ENCODE measurements at regions not wholly inside any gene's neighbourhood (a gene's known extent, or its start where the extent isn't known, plus 50 kb on each side); places are given as distances from the start of the nearest gene placed in this dataset.
"Not testable (repeated sequence)": the region's sequence is repeated elsewhere in the genome, so short reads cannot be mapped to it uniquely, and the experiment has no call there.

GRCh38 chr7:115306586-115306985 is 384.7 kb downstream of the MDFIC start:
- POLR2A ChIA-PET, result no interaction called here

GRCh38 chr7:115300231-115300870 is 378.5 kb downstream of the MDFIC start:
- H3K9me3 Mint-ChIP-seq, result peaks cover 0 to 7% (median 0%) of the 10 kb centered on the region in 9 donors
- no peak overlapping the region for H3K4me3 Mint-ChIP-seq
- no peaks in the 10 kb centered on the region for H3K36me3 Mint-ChIP-seq
- H3K27me3 Mint-ChIP-seq, result peaks cover 0 to 1% (median 0%) of the 10 kb centered on the region in 5 donors
- H3K27ac Mint-ChIP-seq, result peak overlapping the region in 1 of 10 donors; percentile 26
- no peaks in the 10 kb centered on the region for H3K4me1 Mint-ChIP-seq
- DNase-seq (no peak), ATAC-seq (no peak)
- POLR2A ChIA-PET, result no interaction called here

More at GRCh38 chr7:115306586-115306985, 384.7 kb downstream of the MDFIC start:
- Mint-ChIP-seq H3K27me3 (peaks cover 0 to 4% (median 2%) of the 10 kb centered on the region in 5 donors), H3K9me3 (no peaks in the 10 kb centered on the region), H3K4me1 (no peaks in the 10 kb centered on the region), H3K27ac (no peak overlapping the region), H3K4me3 (no peak overlapping the region), H3K36me3 (no peaks in the 10 kb centered on the region)
- ATAC-seq (no peak), DNase-seq (no peak)

- POLR2A ChIA-PET, result no interaction called here
- no peak for ATAC-seq
- H3K9me3 Mint-ChIP-seq, result peaks cover 0 to 11% (median 0%) of the 10 kb centered on the region in 9 donors
- no peak overlapping the region for H3K4me3 Mint-ChIP-seq
- no peaks in the 10 kb centered on the region for H3K36me3 Mint-ChIP-seq
- H3K27ac Mint-ChIP-seq, result no peak overlapping the region
- no peaks in the 10 kb centered on the region for H3K27me3 Mint-ChIP-seq
- DNase-seq, result no peak
- no peaks in the 10 kb centered on the region for H3K4me1 Mint-ChIP-seq
These were observed 377.6 kb downstream of the MDFIC start for GRCh38 chr7:115299397-115300037.

- Mint-ChIP-seq H3K27me3 (no peaks in the 10 kb centered on the region), H3K36me3 (no peaks in the 10 kb centered on the region), H3K27ac (no peak overlapping the region), H3K9me3 (peaks cover 0 to 11% (median 0%) of the 10 kb centered on the region in 9 donors), H3K4me3 (no peak overlapping the region), H3K4me1 (no peaks in the 10 kb centered on the region)
- POLR2A ChIA-PET, result no interaction called here
- DNase-seq (no peak), ATAC-seq (no peak)
These were observed 375.8 kb downstream of the MDFIC start for GRCh38 chr7:115297656-115298055.

GRCh38 chr7:115293628-115294240 is 371.8 kb downstream of the MDFIC start:
- Mint-ChIP-seq H3K4me3 (no peak overlapping the region), H3K36me3 (no peaks in the 10 kb centered on the region), H3K27ac (no peak overlapping the region), H3K4me1 (no peaks in the 10 kb centered on the region), H3K9me3 (peaks cover 0 to 11% (median 0%) of the 10 kb centered on the region in 9 donors), H3K27me3 (peaks cover 0 to 4% (median 0%) of the 10 kb centered on the region in 5 donors)
- no peak for ATAC-seq
- no peak for DNase-seq
- POLR2A ChIA-PET, result no interaction called here

- peaks cover 0 to 11% (median 0%) of the 10 kb centered on the region in 9 donors for H3K9me3 Mint-ChIP-seq
- H3K27ac Mint-ChIP-seq, result no peak overlapping the region
- ATAC-seq, result no peak
- H3K4me3 Mint-ChIP-seq, result no peak overlapping the region
- POLR2A ChIA-PET, result no interaction called here
- peaks cover 0 to 4% (median 0%) of the 10 kb centered on the region in 5 donors for H3K27me3 Mint-ChIP-seq
- H3K36me3 Mint-ChIP-seq, result no peaks in the 10 kb centered on the region
- no peak for DNase-seq
- H3K4me1 Mint-ChIP-seq, result no peaks in the 10 kb centered on the region
These were observed 370.5 kb downstream of the MDFIC start for GRCh38 chr7:115292381-115292780.

GRCh38 chr7:115289971-115290370 is 368.1 kb downstream of the MDFIC start:
- Mint-ChIP-seq H3K4me1 (no peaks in the 10 kb centered on the region), H3K27me3 (peaks cover 0 to 4% (median 0%) of the 10 kb centered on the region in 5 donors), H3K4me3 (no peak overlapping the region), H3K36me3 (no peaks in the 10 kb centered on the region), H3K9me3 (peaks cover 0 to under 1% (median 0%) of the 10 kb centered on the region in 9 donors), H3K27ac (no peak overlapping the region)
- DNase-seq (no peak), ATAC-seq (no peak)
- POLR2A ChIA-PET, result no interaction called here

GRCh38 chr7:115276791-115277190 is 354.9 kb downstream of the MDFIC start:
- POLR2A ChIA-PET, result no interaction called here
- H3K27ac Mint-ChIP-seq, result no peak overlapping the region
- DNase-seq, result no peak
- peaks cover 0 to 4% (median 0%) of the 10 kb centered on the region in 3 donors for H3K36me3 Mint-ChIP-seq
- no peak for ATAC-seq
- H3K27me3 Mint-ChIP-seq, result peaks cover 0 to 12% (median 2%) of the 10 kb centered on the region in 5 donors
- H3K4me1 Mint-ChIP-seq, result no peaks in the 10 kb centered on the region
- H3K9me3 Mint-ChIP-seq, result peaks cover 0 to 15% (median 0%) of the 10 kb centered on the region in 9 donors
- H3K4me3 Mint-ChIP-seq, result no peak overlapping the region

GRCh38 chr7:115273855-115274254 is 352.0 kb downstream of the MDFIC start:
- DNase-seq, H3K4me3 Mint-ChIP-seq, ATAC-seq, H3K27ac Mint-ChIP-seq, H3K36me3 Mint-ChIP-seq, POLR2A ChIA-PET, H3K4me1 Mint-ChIP-seq: not testable (repeated sequence)
- peaks cover 0 to 15% (median 0%) of the 10 kb centered on the region in 9 donors for H3K9me3 Mint-ChIP-seq
- peaks cover 0 to 12% (median 3%) of the 10 kb centered on the region in 5 donors for H3K27me3 Mint-ChIP-seq

- Mint-ChIP-seq H3K36me3 (peaks cover 0 to 4% (median 0%) of the 10 kb centered on the region in 3 donors), H3K4me3 (no peak overlapping the region), H3K4me1 (no peaks in the 10 kb centered on the region), H3K9me3 (peaks cover 0 to 15% (median 0%) of the 10 kb centered on the region in 9 donors), H3K27me3 (peaks cover 0 to 12% (median 3%) of the 10 kb centered on the region in 5 donors), H3K27ac (no peak overlapping the region)
- POLR2A ChIA-PET, result no interaction called here
- DNase-seq (no peak), ATAC-seq (no peak)
These were observed 351.4 kb downstream of the MDFIC start for GRCh38 chr7:115273139-115273772.

GRCh38 chr7:115271332-115272235 is 349.7 kb downstream of the MDFIC start:
- H3K36me3 Mint-ChIP-seq, result no peaks in the 10 kb centered on the region
- H3K9me3 Mint-ChIP-seq, result peaks cover 0 to 10% (median 0%) of the 10 kb centered on the region in 9 donors
- peaks cover 0 to 13% (median 4%) of the 10 kb centered on the region in 5 donors for H3K27me3 Mint-ChIP-seq
- ATAC-seq, result no peak
- no peak overlapping the region for H3K27ac Mint-ChIP-seq
- H3K4me3 Mint-ChIP-seq, result no peak overlapping the region
- POLR2A ChIA-PET, result no interaction called here
- DNase-seq, result no peak
- no peaks in the 10 kb centered on the region for H3K4me1 Mint-ChIP-seq

GRCh38 chr7:115269486-115269885 is 347.6 kb downstream of the MDFIC start:
- POLR2A ChIA-PET, result no interaction called here
- DNase-seq (no peak), ATAC-seq (no peak)
- Mint-ChIP-seq H3K4me1 (no peaks in the 10 kb centered on the region), H3K36me3 (no peaks in the 10 kb centered on the region), H3K27me3 (peaks cover 0 to 19% (median 4%) of the 10 kb centered on the region in 5 donors), H3K27ac (no peak overlapping the region), H3K9me3 (peaks cover 0 to 3% (median 0%) of the 10 kb centered on the region in 9 donors), H3K4me3 (no peak overlapping the region)

Measured in naive thymus-derived CD8-positive, alpha-beta T cell (primary cell).